GM18526 (cell line): ENCODE measurements at regions not wholly inside any gene's neighbourhood (a gene's known extent, or its start where the extent isn't known, plus 50 kb on each side); places are given as distances from the start of the nearest gene placed in this dataset.

Source experiments
- POLR2A ChIP-seq: IDR thresholded peaks from 3 replicates; pipeline ENCODE4 v1.6.1; 2011; ENCODE audit not compliant: insufficient read length; ENCODE audit errors: extremely low read depth

- TF ChIP-seq POLR2A = no peak
Observed at GRCh38 chr6:15150207-15150606, 95.7 kb upstream of the JARID2 start.

GRCh38 chr6:15152700-15153099 lies 93.2 kb upstream of the JARID2 start:
- TF ChIP-seq POLR2A = no peak

GRCh38 chr6:15153191-15153590 lies 92.7 kb upstream of the JARID2 start:
- TF ChIP-seq POLR2A = no peak

- TF ChIP-seq POLR2A = no peak
Observed at GRCh38 chr6:15157479-15157878, 88.4 kb upstream of the JARID2 start.

- no peak for TF ChIP-seq POLR2A
Observed at GRCh38 chr6:15158821-15159619, 86.8 kb upstream of the JARID2 start.

- no peak for TF ChIP-seq POLR2A
Observed at GRCh38 chr6:15160812-15161211, 85.1 kb upstream of the JARID2 start.

GRCh38 chr6:15166121-15166520 lies 79.7 kb upstream of the JARID2 start:
- no peak for TF ChIP-seq POLR2A

- TF ChIP-seq POLR2A = no peak
Observed at GRCh38 chr6:15170126-15170525, 75.7 kb upstream of the JARID2 start.

GRCh38 chr6:15171026-15171425 lies 74.8 kb upstream of the JARID2 start:
- no peak for TF ChIP-seq POLR2A

GRCh38 chr6:15176816-15177370 lies 69.0 kb upstream of the JARID2 start:
- no peak for TF ChIP-seq POLR2A

- no peak for TF ChIP-seq POLR2A
Observed at GRCh38 chr6:15183979-15184378, 61.9 kb upstream of the JARID2 start.

- TF ChIP-seq POLR2A = no peak
Observed at GRCh38 chr6:15184441-15184861, 61.4 kb upstream of the JARID2 start.

GRCh38 chr6:15194453-15194852 lies 51.4 kb upstream of the JARID2 start:
- TF ChIP-seq POLR2A = no peak
